ENCODE measurements at regions not wholly inside any gene's neighbourhood (a gene's known extent, or its start where the extent isn't known, plus 50 kb on each side); places are given as distances from the start of the nearest gene placed in this dataset.

GRCh38 chr1:192756847-192757246 is 52.0 kb upstream of the RGS2 start:
- no peaks in the 10 kb centered on the region for H3K9me3 Mint-ChIP-seq (ENCODE audit: insufficient read depth)
- POLR2A ChIA-PET = no interaction called here

GRCh38 chr1:192758492-192758891 is 50.3 kb upstream of the RGS2 start:
- Histone ChIP-seq H3K27me3 (replicated peaks in 1 of 4; ENCODE audit: control extremely low read depth in 1 of 4, control insufficient read depth in 3 of 4, insufficient read depth in 4 of 4, low read length in 3 of 4) (peaks cover 0 to 3% (median 0%) of the 10 kb centered on the region in 4 experiments), H3K4me3 (ENCODE audit: control extremely low read depth in 1 of 5, extremely low read depth in 1 of 5, insufficient read depth in 1 of 5, low read depth in 2 of 5, low read length in 4 of 5) (no peak overlapping the region), H3K36me3 (replicated peaks in 1 of 2; ENCODE audit: control extremely low read depth in 1 of 2, control insufficient read depth in 1 of 2, extremely low read depth in 1 of 2, insufficient read depth in 2 of 2, low read length in 1 of 2) (no peaks in the 10 kb centered on the region), H3K27ac (ENCODE audit: low read length in 2 of 2) (no peak overlapping the region), H2AFZ (ENCODE audit: insufficient read depth, low read depth, low read length, poor library complexity, severe bottlenecking) (no peak overlapping the region), H3K4me1 (ENCODE audit: control insufficient read depth in 2 of 2, insufficient read depth in 2 of 2, low read length in 2 of 2) (no peaks in the 10 kb centered on the region), H3K79me2 (ENCODE audit: control insufficient read depth, insufficient read depth, low read length) (no peaks in the 10 kb centered on the region), H3K9ac (ENCODE audit: low read length) (no peak overlapping the region), H3K9me3 (ENCODE audit: control extremely low read depth in 1 of 3, control insufficient read depth in 2 of 3, insufficient read depth in 1 of 3, low read length in 2 of 3) (no peaks in the 10 kb centered on the region), H4K20me1 (ENCODE audit: control insufficient read depth, insufficient read depth, low read length, poor library complexity, severe bottlenecking) (no peaks in the 10 kb centered on the region), H3K4me2 (replicated peaks; ENCODE audit: low read depth, low read length, poor library complexity, severe bottlenecking) (no peak overlapping the region)
- H3K27ac Mint-ChIP-seq = no peak overlapping the region
- peaks cover 20% of the 10 kb centered on the region for H3K27me3 Mint-ChIP-seq
- ATAC-seq (ENCODE audit: low read depth) (no peak), DNase-seq (no peak)
- TF ChIP-seq CTCF (IDR thresholded peaks at IDR 0.05) (no peak), EZH2 (IDR thresholded peaks at IDR 0.05; ENCODE audit: borderline replicate concordance, insufficient read depth, low read depth, low read length, poor library complexity, severe bottlenecking) (no peak)
- POLR2A ChIA-PET = no interaction called here
- H3K4me3 Mint-ChIP-seq = no peak overlapping the region
- H3K9me3 Mint-ChIP-seq (ENCODE audit: insufficient read depth) = no peaks in the 10 kb centered on the region
- WGBS (ENCODE audit: insufficient coverage) = no CpG with 5 or more reads among the region's 1 CpG
- CTCF ChIA-PET = no interaction called here
- H3K4me1 Mint-ChIP-seq = no peaks in the 10 kb centered on the region
- intact Hi-C loops (cut with micrococcal nuclease) = no loop called here

More at GRCh38 chr1:192756847-192757246, 52.0 kb upstream of the RGS2 start:
- peaks cover 18% of the 10 kb centered on the region for H3K27me3 Mint-ChIP-seq
- no peaks in the 10 kb centered on the region for H3K4me1 Mint-ChIP-seq
- H2AFZ ChIP-seq (ENCODE audit: insufficient read depth, low read depth, low read length, poor library complexity, severe bottlenecking) = peak overlapping the region; percentile 10
- no peak overlapping the region for H3K4me3 Mint-ChIP-seq
- H3K4me1 ChIP-seq (ENCODE audit: control insufficient read depth in 2 of 2, insufficient read depth in 2 of 2, low read length in 2 of 2) = no peaks in the 10 kb centered on the region
- DNase-seq (no peak), ATAC-seq (ENCODE audit: low read depth) (no peak)
- no peak for TF ChIP-seq CTCF (IDR thresholded peaks at IDR 0.05)
- TF ChIP-seq EZH2 (IDR thresholded peaks at IDR 0.05; ENCODE audit: borderline replicate concordance, insufficient read depth, low read depth, low read length, poor library complexity, severe bottlenecking) = no peak
- intact Hi-C loops (cut with micrococcal nuclease) = no loop called here
- peaks cover 0 to 3% (median 0%) of the 10 kb centered on the region in 4 experiments for H3K27me3 ChIP-seq (replicated peaks in 1 of 4; ENCODE audit: control extremely low read depth in 1 of 4, control insufficient read depth in 3 of 4, insufficient read depth in 4 of 4, low read length in 3 of 4)
- H3K4me2 ChIP-seq (replicated peaks; ENCODE audit: low read depth, low read length, poor library complexity, severe bottlenecking) = no peak overlapping the region
- no peaks in the 10 kb centered on the region for H4K20me1 ChIP-seq (ENCODE audit: control insufficient read depth, insufficient read depth, low read length, poor library complexity, severe bottlenecking)
- WGBS (ENCODE audit: insufficient coverage) = 87% methylated on average over 2 of the region's 2 CpGs
- no peak overlapping the region for H3K27ac Mint-ChIP-seq
- no peak overlapping the region for H3K9ac ChIP-seq (ENCODE audit: low read length)
- H3K4me3 ChIP-seq (ENCODE audit: control extremely low read depth in 1 of 5, extremely low read depth in 1 of 5, insufficient read depth in 1 of 5, low read depth in 2 of 5, low read length in 4 of 5) = no peak overlapping the region
- H3K79me2 ChIP-seq (ENCODE audit: control insufficient read depth, insufficient read depth, low read length) = no peaks in the 10 kb centered on the region
- H3K36me3 ChIP-seq (replicated peaks in 1 of 2; ENCODE audit: control extremely low read depth in 1 of 2, control insufficient read depth in 1 of 2, extremely low read depth in 1 of 2, insufficient read depth in 2 of 2, low read length in 1 of 2) = no peaks in the 10 kb centered on the region
- peaks cover 0 to 1% (median 0%) of the 10 kb centered on the region in 3 donors for H3K9me3 ChIP-seq (ENCODE audit: control extremely low read depth in 1 of 3, control insufficient read depth in 2 of 3, insufficient read depth in 1 of 3, low read length in 2 of 3)
- CTCF ChIA-PET = no interaction called here
- H3K27ac ChIP-seq (ENCODE audit: low read length in 2 of 2) = no peak overlapping the region
